Tibial artery (tissue), 4 donors: ENCODE measurements at regions not wholly inside any gene's neighbourhood (a gene's known extent, or its start where the extent isn't known, plus 50 kb on each side); places are given as distances from the start of the nearest gene placed in this dataset.

Experiments
- DNase-seq, 2 donors: peaks; one replicate each; pipeline ENCODE4 v3.0.0-alpha.2; 2019
- H3K27ac ChIP-seq, 2 donors: fragments of 200-600 bp; sonication (generic) in 1 of 2; 1 replicate in 1 of 2; 2 replicates in 1 of 2; pipeline ENCODE4 v1.5.1; 2018 to 2019; ENCODE audit warnings: mild to moderate bottlenecking in 1 of 2
- H3K27me3 ChIP-seq, 2 donors: fragments of 200-600 bp; sonication (generic) in 1 of 2; one replicate each; pipeline versions ENCODE4 v1.5.1 to v1.6.0; 2016 to 2019
- H3K36me3 ChIP-seq, 3 donors: fragments of 200-600 bp; sonication (generic) in 2 of 3; one replicate each; pipeline ENCODE4 v1.5.1; 2016 to 2019; ENCODE audit warnings: mild to moderate bottlenecking in 2 of 3
- H3K4me1 ChIP-seq, 4 donors: fragments of 200-600 bp; sonication (generic) in 2 of 4; 1 replicate in 3 of 4; 2 replicates in 1 of 4; pipeline ENCODE4 v1.5.1; 2016 to 2019
- H3K4me3 ChIP-seq, 2 donors: fragments of 200-600 bp; sonication (generic) in 1 of 2; 1 replicate in 1 of 2; 2 replicates in 1 of 2; pipeline ENCODE4 v1.5.1; 2018 to 2019; ENCODE audit warnings: mild to moderate bottlenecking in 2 of 2
- H3K9me3 ChIP-seq, 3 donors: fragments of 200-600 bp; sonication (generic) in 1 of 3; one replicate each; pipeline ENCODE4 v1.5.1; 2016 to 2019
- CTCF ChIP-seq, 2 experiments: fragments of 200-600 bp in 1 of 2; fragments of 450-650 bp in 1 of 2; IDR thresholded peaks; one replicate each; pipeline ENCODE4 v1.5.1; 2017 to 2019; ENCODE audit warnings: antibody characterized with exemption in 2 of 2, mild to moderate bottlenecking in 1 of 2, moderate library complexity in 1 of 2
- intact Hi-C: fragments of 100-400 bp; cut with DNase I; formaldehyde crosslinking; loops from one replicate; pipeline ENCODE4 v1.15.0; 2023; ENCODE audit warnings: low total_unique reads

GRCh38 chr5:147963948-147964693 is 57.8 kb upstream of the C5orf46 start:
- no peak for DNase-seq
- Histone ChIP-seq H3K4me1 (no peaks in the 10 kb centered on the region), H3K9me3 (no peaks in the 10 kb centered on the region), H3K36me3 (no peaks in the 10 kb centered on the region), H3K4me3 (no peak overlapping the region), H3K27ac (no peak overlapping the region), H3K27me3 (no peaks in the 10 kb centered on the region)
- intact Hi-C loops, result no loop called here
- TF ChIP-seq CTCF (IDR thresholded peaks at IDR 0.05), result no peak

GRCh38 chr5:147963436-147963835 is 57.1 kb upstream of the C5orf46 start:
- H3K27ac ChIP-seq, result no peak overlapping the region
- H3K27me3 ChIP-seq, result no peaks in the 10 kb centered on the region
- no peaks in the 10 kb centered on the region for H3K4me1 ChIP-seq
- no peak for DNase-seq
- H3K4me3 ChIP-seq, result no peak overlapping the region
- intact Hi-C loops, result no loop called here
- no peaks in the 10 kb centered on the region for H3K36me3 ChIP-seq
- H3K9me3 ChIP-seq, result no peaks in the 10 kb centered on the region
- TF ChIP-seq CTCF (IDR thresholded peaks at IDR 0.05), result no peak

GRCh38 chr5:147961208-147961749 is 54.9 kb upstream of the C5orf46 start:
- Histone ChIP-seq H3K27me3 (no peaks in the 10 kb centered on the region), H3K4me1 (no peaks in the 10 kb centered on the region), H3K27ac (no peak overlapping the region), H3K4me3 (no peak overlapping the region), H3K36me3 (no peaks in the 10 kb centered on the region), H3K9me3 (no peaks in the 10 kb centered on the region)
- DNase-seq, result no peak
- intact Hi-C loops, result no loop called here
- TF ChIP-seq CTCF (IDR thresholded peaks at IDR 0.05), result no peak

- intact Hi-C loops, result no loop called here
- Histone ChIP-seq H3K4me1 (no peaks in the 10 kb centered on the region), H3K36me3 (no peaks in the 10 kb centered on the region), H3K4me3 (no peak overlapping the region), H3K9me3 (no peaks in the 10 kb centered on the region), H3K27ac (no peak overlapping the region), H3K27me3 (no peaks in the 10 kb centered on the region)
- no peak for TF ChIP-seq CTCF (IDR thresholded peaks at IDR 0.05)
- DNase-seq, result no peak
Measured at GRCh38 chr5:147957901-147958300, 51.6 kb upstream of the C5orf46 start.

GRCh38 chr5:147956842-147957223 is 50.5 kb upstream of the C5orf46 start:
- Histone ChIP-seq H3K4me1 (no peaks in the 10 kb centered on the region), H3K9me3 (no peaks in the 10 kb centered on the region), H3K27ac (no peak overlapping the region), H3K36me3 (no peaks in the 10 kb centered on the region), H3K27me3 (no peaks in the 10 kb centered on the region), H3K4me3 (no peak overlapping the region)
- intact Hi-C loops, result no loop called here
- TF ChIP-seq CTCF (IDR thresholded peaks at IDR 0.05), result no peak
- DNase-seq, result no peak
